ENCODE measurements at regions not wholly inside any gene's neighbourhood (a gene's known extent, or its start where the extent isn't known, plus 50 kb on each side); places are given as distances from the start of the nearest gene placed in this dataset.

DNA sequence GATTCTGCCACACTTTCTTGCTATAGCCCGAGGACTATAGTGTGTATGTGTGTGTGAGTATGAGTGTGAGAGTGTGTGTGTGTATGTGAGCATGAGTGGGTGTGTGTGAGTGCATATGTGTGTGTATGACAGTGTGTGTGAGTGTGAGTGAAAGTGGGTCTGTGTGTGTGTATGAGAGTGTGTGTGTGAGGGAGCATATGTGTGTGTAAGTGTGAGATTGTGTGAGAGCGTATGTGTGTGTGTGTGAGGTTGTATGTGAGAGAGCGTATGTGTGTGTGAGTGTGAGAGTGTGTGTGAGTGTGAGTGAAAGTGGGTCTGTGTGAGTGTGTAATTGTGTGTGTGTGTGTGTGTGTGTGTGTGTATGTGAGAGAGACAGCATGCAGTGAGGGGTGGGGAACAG lies 89.0 kb upstream of the ACSL3 start:
- TF ChIP-seq TAF1 (conservative IDR thresholded peaks at IDR 0.05) (no peak), JUND (IDR thresholded peaks at IDR 0.05) (no peak), RAD21 (IDR thresholded peaks at IDR 0.05) (no peak), EGR1 (IDR thresholded peaks at IDR 0.05; ENCODE audit: low read depth in 2 of 2) (no peak), RXRA (IDR thresholded peaks at IDR 0.05) (no peak), YY1 (IDR thresholded peaks at IDR 0.05) (no peak)
- TF ChIP-seq, protein P1, sequence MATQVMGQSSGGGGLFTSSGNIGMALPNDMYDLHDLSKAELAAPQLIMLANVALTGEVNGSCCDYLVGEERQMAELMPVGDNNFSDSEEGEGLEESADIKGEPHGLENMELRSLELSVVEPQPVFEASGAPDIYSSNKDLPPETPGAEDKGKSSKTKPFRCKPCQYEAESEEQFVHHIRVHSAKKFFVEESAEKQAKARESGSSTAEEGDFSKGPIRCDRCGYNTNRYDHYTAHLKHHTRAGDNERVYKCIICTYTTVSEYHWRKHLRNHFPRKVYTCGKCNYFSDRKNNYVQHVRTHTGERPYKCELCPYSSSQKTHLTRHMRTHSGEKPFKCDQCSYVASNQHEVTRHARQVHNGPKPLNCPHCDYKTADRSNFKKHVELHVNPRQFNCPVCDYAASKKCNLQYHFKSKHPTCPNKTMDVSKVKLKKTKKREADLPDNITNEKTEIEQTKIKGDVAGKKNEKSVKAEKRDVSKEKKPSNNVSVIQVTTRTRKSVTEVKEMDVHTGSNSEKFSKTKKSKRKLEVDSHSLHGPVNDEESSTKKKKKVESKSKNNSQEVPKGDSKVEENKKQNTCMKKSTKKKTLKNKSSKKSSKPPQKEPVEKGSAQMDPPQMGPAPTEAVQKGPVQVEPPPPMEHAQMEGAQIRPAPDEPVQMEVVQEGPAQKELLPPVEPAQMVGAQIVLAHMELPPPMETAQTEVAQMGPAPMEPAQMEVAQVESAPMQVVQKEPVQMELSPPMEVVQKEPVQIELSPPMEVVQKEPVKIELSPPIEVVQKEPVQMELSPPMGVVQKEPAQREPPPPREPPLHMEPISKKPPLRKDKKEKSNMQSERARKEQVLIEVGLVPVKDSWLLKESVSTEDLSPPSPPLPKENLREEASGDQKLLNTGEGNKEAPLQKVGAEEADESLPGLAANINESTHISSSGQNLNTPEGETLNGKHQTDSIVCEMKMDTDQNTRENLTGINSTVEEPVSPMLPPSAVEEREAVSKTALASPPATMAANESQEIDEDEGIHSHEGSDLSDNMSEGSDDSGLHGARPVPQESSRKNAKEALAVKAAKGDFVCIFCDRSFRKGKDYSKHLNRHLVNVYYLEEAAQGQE (IDR thresholded peaks at IDR 0.05) = no peak
- TF ChIP-seq, protein P2, sequence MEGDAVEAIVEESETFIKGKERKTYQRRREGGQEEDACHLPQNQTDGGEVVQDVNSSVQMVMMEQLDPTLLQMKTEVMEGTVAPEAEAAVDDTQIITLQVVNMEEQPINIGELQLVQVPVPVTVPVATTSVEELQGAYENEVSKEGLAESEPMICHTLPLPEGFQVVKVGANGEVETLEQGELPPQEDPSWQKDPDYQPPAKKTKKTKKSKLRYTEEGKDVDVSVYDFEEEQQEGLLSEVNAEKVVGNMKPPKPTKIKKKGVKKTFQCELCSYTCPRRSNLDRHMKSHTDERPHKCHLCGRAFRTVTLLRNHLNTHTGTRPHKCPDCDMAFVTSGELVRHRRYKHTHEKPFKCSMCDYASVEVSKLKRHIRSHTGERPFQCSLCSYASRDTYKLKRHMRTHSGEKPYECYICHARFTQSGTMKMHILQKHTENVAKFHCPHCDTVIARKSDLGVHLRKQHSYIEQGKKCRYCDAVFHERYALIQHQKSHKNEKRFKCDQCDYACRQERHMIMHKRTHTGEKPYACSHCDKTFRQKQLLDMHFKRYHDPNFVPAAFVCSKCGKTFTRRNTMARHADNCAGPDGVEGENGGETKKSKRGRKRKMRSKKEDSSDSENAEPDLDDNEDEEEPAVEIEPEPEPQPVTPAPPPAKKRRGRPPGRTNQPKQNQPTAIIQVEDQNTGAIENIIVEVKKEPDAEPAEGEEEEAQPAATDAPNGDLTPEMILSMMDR (IDR thresholded peaks at IDR 0.05; ENCODE audit: low read depth, low read length, missing input control) = no peak
- TF ChIP-seq, protein P3, sequence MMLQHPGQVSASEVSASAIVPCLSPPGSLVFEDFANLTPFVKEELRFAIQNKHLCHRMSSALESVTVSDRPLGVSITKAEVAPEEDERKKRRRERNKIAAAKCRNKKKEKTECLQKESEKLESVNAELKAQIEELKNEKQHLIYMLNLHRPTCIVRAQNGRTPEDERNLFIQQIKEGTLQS (IDR thresholded peaks at IDR 0.05) = no peak

All from liver (tissue), 3 donors.